IMR-90 (cell line): ENCODE measurements at regions not wholly inside any gene's neighbourhood (a gene's known extent, or its start where the extent isn't known, plus 50 kb on each side); places are given as distances from the start of the nearest gene placed in this dataset.

Experiments
- ATAC-seq: fragments of 200-7000 bp; cut with Tn5 transposase; 2 replicates; pipeline ENCODE4 v1.9.1; 2020; ENCODE audit warnings: low read depth, mild to moderate bottlenecking, moderate library complexity
- BruUV-seq: library from RNA; stranded (reverse); fragments of 400-500 nt; replicated peaks from 2 replicates; lab custom pipeline; 2021; lab: Mats Ljungman, UMichigan
- CTCF ChIA-PET: fragments of 300-600 bp; formaldehyde crosslinking; extraction: SDS; loops from one replicate; lab custom pipeline; 2021; ENCODE audit warnings: antibody characterized with exemption; lab: Yijun Ruan, JAX
- POLR2A ChIA-PET: fragments of 300-600 bp; sonication (Branson Sonifier 250); formaldehyde crosslinking; loops from one replicate; lab custom pipeline; 2022; ENCODE audit warnings: antibody characterized with exemption; ENCODE audit not compliant: unreplicated experiment; lab: Charles Lee
- DNase-seq: peaks from one replicate; pipeline ENCODE4 v3.0.0; 2013
- H2AFZ ChIP-seq: replicated peaks from 2 replicates; pipeline ENCODE3; 2013; ENCODE audit warnings: low read length, mild to moderate bottlenecking; ENCODE audit not compliant: poor library complexity
- H2AK5ac ChIP-seq: 2 replicates; pipeline ENCODE4 v1.6.1; 2013; ENCODE audit warnings: low read depth, low read length, inconsistent platforms
- H2AK9ac ChIP-seq: replicated peaks from 2 replicates; pipeline ENCODE3; 2013; ENCODE audit warnings: mild to moderate bottlenecking, low read depth, low read length, moderate library complexity; ENCODE audit not compliant: poor library complexity
- H2BK120ac ChIP-seq: 2 replicates; pipeline ENCODE4 v1.6.1; 2013; ENCODE audit warnings: low read depth, low read length, inconsistent platforms
- H2BK15ac ChIP-seq: 3 replicates; pipeline ENCODE4 v1.6.1; 2013; ENCODE audit warnings: low read depth, low read length, inconsistent platforms
- H2BK20ac ChIP-seq: 2 replicates; pipeline ENCODE4 v1.6.1; 2013; ENCODE audit warnings: low read depth, mild to moderate bottlenecking, inconsistent platforms, low read length, moderate library complexity
- H2BK5ac ChIP-seq: 2 replicates; pipeline ENCODE4 v1.6.1; 2013; ENCODE audit warnings: mild to moderate bottlenecking, low read depth, low read length, inconsistent platforms; ENCODE audit not compliant: poor library complexity, severe bottlenecking
- H3K14ac ChIP-seq: replicated peaks from 2 replicates; pipeline ENCODE4 v1.6.1; 2013; ENCODE audit warnings: low read depth, low read length, inconsistent platforms
- H3K18ac ChIP-seq: 2 replicates; pipeline ENCODE4 v1.6.1; 2013; ENCODE audit warnings: low read depth, low read length, control low read depth
- H3K23ac ChIP-seq: 2 replicates; pipeline ENCODE4 v1.6.1; 2013; ENCODE audit warnings: low read depth, low read length, inconsistent platforms
- H3K27ac ChIP-seq: 2 replicates; pipeline ENCODE4 v1.5.1; 2013; ENCODE audit warnings: mild to moderate bottlenecking, control low read depth, low read length; ENCODE audit not compliant: insufficient read depth
- H3K27me3 ChIP-seq: 2 replicates; pipeline ENCODE4 v1.6.1; 2013; ENCODE audit warnings: low read length; ENCODE audit not compliant: control insufficient read depth, insufficient read depth
- H3K36me3 ChIP-seq: 2 replicates; pipeline ENCODE4 v1.6.1; 2013; ENCODE audit warnings: low read length, mixed read lengths; ENCODE audit not compliant: control insufficient read depth, insufficient read depth
- H3K4ac ChIP-seq: 2 replicates; pipeline ENCODE4 v1.6.1; 2013; ENCODE audit warnings: low read depth, low read length, inconsistent platforms
- H3K4me1 ChIP-seq: 2 replicates; pipeline ENCODE4 v1.6.1; 2013; ENCODE audit warnings: low read length, mixed read lengths; ENCODE audit not compliant: control insufficient read depth, insufficient read depth
- H3K4me2 ChIP-seq: 2 replicates; pipeline ENCODE4 v1.6.1; 2013; ENCODE audit warnings: low read depth, mild to moderate bottlenecking, control low read depth, low read length, moderate library complexity
- H3K4me3 ChIP-seq: 2 replicates; pipeline ENCODE4 v1.5.1; 2013; ENCODE audit warnings: low read depth, mild to moderate bottlenecking, control low read depth, low read length, moderate library complexity; ENCODE audit not compliant: insufficient read depth
- H3K56ac ChIP-seq: 2 replicates; pipeline ENCODE4 v1.6.1; 2013; ENCODE audit warnings: low read length, inconsistent platforms; ENCODE audit not compliant: insufficient read depth; ENCODE audit errors: extremely low read depth
- H3K79me1 ChIP-seq, 2 experiments: 2 replicates each; pipeline ENCODE4 v1.6.1; 2013; ENCODE audit warnings: low read length in 2 of 2, inconsistent platforms in 1 of 2, low read depth in 1 of 2
- H3K9ac ChIP-seq: 2 replicates; pipeline ENCODE4 v1.6.1; 2013; ENCODE audit warnings: low read depth, low read length, control low read depth
- H3K9me1 ChIP-seq: 2 replicates; pipeline ENCODE4 v1.6.1; 2013; ENCODE audit warnings: low read length, inconsistent platforms; ENCODE audit not compliant: insufficient read depth
- H3K9me3 ChIP-seq: 2 replicates; pipeline ENCODE4 v1.6.1; 2013; ENCODE audit warnings: low read length; ENCODE audit not compliant: control insufficient read depth, insufficient read depth
- H4K20me1 ChIP-seq: 2 replicates; pipeline ENCODE4 v1.6.1; 2013; ENCODE audit warnings: low read length, inconsistent platforms; ENCODE audit not compliant: insufficient read depth
- H4K5ac ChIP-seq: 2 replicates; pipeline ENCODE4 v1.6.1; 2013; ENCODE audit warnings: mild to moderate bottlenecking, low read depth, low read length, control low read depth
- H4K8ac ChIP-seq, 2 experiments: 2 replicates each; pipeline ENCODE4 v1.6.1; 2013; ENCODE audit warnings: low read depth in 2 of 2, low read length in 2 of 2, control low read depth in 1 of 2, inconsistent platforms in 1 of 2
- H4K91ac ChIP-seq: 2 replicates; pipeline ENCODE4 v1.6.1; 2013; ENCODE audit warnings: low read depth, low read length, inconsistent platforms; ENCODE audit not compliant: insufficient read depth
- CEBPB ChIP-seq: IDR thresholded peaks from 2 replicates; pipeline ENCODE4 v1.6.1; 2012; ENCODE audit warnings: low read depth, low read length, improper control_type of control experiment
- ELK1 ChIP-seq: fragments of 150-350 bp; IDR thresholded peaks from 2 replicates; pipeline ENCODE4 v1.6.1; 2016; ENCODE audit warnings: low read depth, mild to moderate bottlenecking, low read length, moderate library complexity, borderline replicate concordance
- FOS ChIP-seq: fragments of 150-350 bp; IDR thresholded peaks from 2 replicates; pipeline ENCODE4 v1.6.1; 2016; ENCODE audit warnings: low read depth, low read length
- MAZ ChIP-seq: IDR thresholded peaks from 2 replicates; pipeline ENCODE4 v1.6.1; 2012; ENCODE audit warnings: low read depth, mild to moderate bottlenecking, low read length, improper control_type of control experiment, moderate library complexity, borderline replicate concordance
- NFE2L2 ChIP-seq: fragments of 150-350 bp; IDR thresholded peaks from 2 replicates; pipeline ENCODE4 v1.6.1; 2016; ENCODE audit warnings: low read depth, mild to moderate bottlenecking, low read length
- POLR2A ChIP-seq: IDR thresholded peaks from 2 replicates; pipeline ENCODE4 v1.6.1; 2012; ENCODE audit warnings: mild to moderate bottlenecking, low read depth, low read length
- RAD21 ChIP-seq: IDR thresholded peaks from 2 replicates; pipeline ENCODE4 v1.6.1; 2012; ENCODE audit warnings: low read length, improper control_type of control experiment
- RCOR1 ChIP-seq: IDR thresholded peaks from 2 replicates; pipeline ENCODE4 v1.6.1; 2012; ENCODE audit warnings: mild to moderate bottlenecking, low read length, improper control_type of control experiment; ENCODE audit not compliant: insufficient replicate concordance
- RFX5 ChIP-seq: IDR thresholded peaks from 2 replicates; pipeline ENCODE4 v1.8.0; 2012; ENCODE audit warnings: low read depth, mild to moderate bottlenecking, low read length, moderate library complexity
- SMC3 ChIP-seq: fragments of 150-350 bp; IDR thresholded peaks from 2 replicates; pipeline ENCODE4 v1.6.1; 2016; ENCODE audit warnings: low read depth, mild to moderate bottlenecking, antibody characterized with exemption, low read length, moderate library complexity
- WGBS, 2 experiments: methylation state at CpG; one replicate each; pipeline versions ENCODE4 v1.1.5 to v1.1.7; 2013; ENCODE audit warnings: missing lambda C conversion rate in 2 of 2; ENCODE audit not compliant: insufficient read length in 1 of 2; ENCODE audit errors: extremely low coverage in 2 of 2; 5-methylcytosine and 5-hydroxymethylcytosine counted together
- dilution Hi-C: fragments of 300-500 bp; cut with HindIII; formaldehyde crosslinking; loops from one replicate; pipeline ENCODE4 v1.14.3; 2018; ENCODE audit warnings: low sequenced_read_pairs; ENCODE audit not compliant: unreplicated experiment
- in situ Hi-C: fragments of 300-500 bp; cut with MboI; formaldehyde crosslinking; loops from 3 replicates; pipeline ENCODE4 v1.14.3; 2019; ENCODE audit warnings: low sequenced_read_pairs, inconsistent platforms, mixed read lengths
- intact Hi-C: fragments of 100-400 bp; cut with micrococcal nuclease; formaldehyde crosslinking; loops from 2 replicates; pipeline ENCODE4 v1.10.0; 2022
- TF ChIP-seq, protein P1 (sequence below): conservative IDR thresholded peaks from 2 replicates; pipeline ENCODE4 v1.5.1; 2012; ENCODE audit warnings: mild to moderate bottlenecking, low read depth, low read length, improper control_type of control experiment

DNA sequence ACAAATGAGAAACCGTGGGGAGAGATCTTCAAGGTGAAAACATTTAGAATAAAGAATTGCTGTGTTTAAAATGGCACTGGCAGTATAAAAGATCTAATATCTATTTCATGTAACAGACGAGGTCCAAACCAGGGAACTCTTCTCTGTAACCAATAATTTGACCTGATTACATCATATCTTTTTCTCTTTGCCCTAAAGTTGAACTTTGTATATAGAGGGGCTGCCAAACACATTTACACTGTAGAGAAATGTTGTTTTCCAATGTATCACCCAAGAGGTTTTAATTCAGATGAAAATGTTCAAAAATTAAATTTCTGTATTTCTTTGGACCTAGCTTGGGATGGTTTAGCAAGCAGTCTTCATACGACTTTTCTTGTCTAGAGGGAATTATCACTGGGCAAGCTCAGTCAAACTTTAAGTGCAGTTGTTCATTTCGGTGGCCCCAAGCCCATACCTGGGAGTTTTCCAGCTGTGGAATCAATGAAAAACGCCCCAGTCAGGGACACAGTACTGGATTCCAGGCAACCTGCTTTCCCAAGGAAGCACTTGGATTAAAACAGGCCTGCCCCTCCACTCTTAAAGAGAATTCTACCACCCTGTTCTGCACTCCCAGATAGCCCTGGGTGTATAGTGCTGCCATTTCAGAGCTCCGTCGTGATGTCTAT is 208.5 kb upstream of the FN1 start:
- Histone ChIP-seq H3K79me1 (no peaks in the 10 kb centered on the region), H4K5ac (no peak overlapping the region), H2AK9ac (no peak overlapping the region), H2AFZ (no peak overlapping the region), H4K91ac (no peak overlapping the region), H2BK5ac (no peak overlapping the region), H4K20me1 (no peaks in the 10 kb centered on the region), H3K4me1 (no peaks in the 10 kb centered on the region), H3K9ac (no peak overlapping the region), H2AK5ac (no peak overlapping the region; the same call in 1 of the 2 replicates), H3K23ac (no peak overlapping the region), H3K27ac (no peak overlapping the region), H3K36me3 (no peaks in the 10 kb centered on the region), H3K56ac (no peak overlapping the region), H3K4me3 (no peak overlapping the region), H2BK20ac (no peak overlapping the region), H2BK15ac (no peak overlapping the region), H3K4ac (no peak overlapping the region), H3K9me1 (no peaks in the 10 kb centered on the region), H3K27me3 (no peaks in the 10 kb centered on the region), H4K8ac (no peak overlapping the region), H3K18ac (no peak overlapping the region), H3K14ac (no peak overlapping the region), H3K9me3 (no peaks in the 10 kb centered on the region), H2BK120ac (no peak overlapping the region), H3K4me2 (no peak overlapping the region)
- DNase-seq (no peak), ATAC-seq (no peak)
- dilution Hi-C loops (no loop called here), intact Hi-C loops (no loop called here), in situ Hi-C loops (no loop called here)
- ChIA-PET POLR2A (no interaction called here), CTCF (interaction anchor here (1.0 kb wide), 1 partner anchor 8 kb away, joined by 3 read pairs; no protein-coding TSS in a partner anchor)
- WGBS, 2 experiments, result 79% methylated on average over 2 of the region's 7 CpGs; no CpG with 5 or more reads in 1 of the 2 experiments
- TF ChIP-seq ELK1 (no peak), RCOR1 (no peak), NFE2L2 (no peak), RFX5 (no peak), FOS (no peak), CEBPB (no peak), MAZ (no peak), RAD21 (no peak), SMC3 (no peak), POLR2A (no peak)
- TF ChIP-seq, protein P1, sequence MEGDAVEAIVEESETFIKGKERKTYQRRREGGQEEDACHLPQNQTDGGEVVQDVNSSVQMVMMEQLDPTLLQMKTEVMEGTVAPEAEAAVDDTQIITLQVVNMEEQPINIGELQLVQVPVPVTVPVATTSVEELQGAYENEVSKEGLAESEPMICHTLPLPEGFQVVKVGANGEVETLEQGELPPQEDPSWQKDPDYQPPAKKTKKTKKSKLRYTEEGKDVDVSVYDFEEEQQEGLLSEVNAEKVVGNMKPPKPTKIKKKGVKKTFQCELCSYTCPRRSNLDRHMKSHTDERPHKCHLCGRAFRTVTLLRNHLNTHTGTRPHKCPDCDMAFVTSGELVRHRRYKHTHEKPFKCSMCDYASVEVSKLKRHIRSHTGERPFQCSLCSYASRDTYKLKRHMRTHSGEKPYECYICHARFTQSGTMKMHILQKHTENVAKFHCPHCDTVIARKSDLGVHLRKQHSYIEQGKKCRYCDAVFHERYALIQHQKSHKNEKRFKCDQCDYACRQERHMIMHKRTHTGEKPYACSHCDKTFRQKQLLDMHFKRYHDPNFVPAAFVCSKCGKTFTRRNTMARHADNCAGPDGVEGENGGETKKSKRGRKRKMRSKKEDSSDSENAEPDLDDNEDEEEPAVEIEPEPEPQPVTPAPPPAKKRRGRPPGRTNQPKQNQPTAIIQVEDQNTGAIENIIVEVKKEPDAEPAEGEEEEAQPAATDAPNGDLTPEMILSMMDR, result no peak
- BruUV-seq, result no TSS peak
